Caco-2 (cell line): ENCODE measurements at regions not wholly inside any gene's neighbourhood (a gene's known extent, or its start where the extent isn't known, plus 50 kb on each side); places are given as distances from the start of the nearest gene placed in this dataset.

Experiments
- BruUV-seq: library from RNA; stranded (reverse); fragments of 400-500 nt; replicated peaks from 2 replicates; lab custom pipeline; 2021; lab: Mats Ljungman, UMichigan
- CTCF ChIA-PET: fragments of 300-600 bp; sonication (Branson Sonifier 250); formaldehyde crosslinking; loops from one replicate; lab custom pipeline; 2022; ENCODE audit warnings: antibody characterized with exemption; lab: Charles Lee
- POLR2A ChIA-PET: fragments of 300-600 bp; sonication (Branson Sonifier 250); formaldehyde crosslinking; loops from one replicate; lab custom pipeline; 2022; ENCODE audit warnings: antibody characterized with exemption; lab: Charles Lee
- DNase-seq, 2 experiments: peaks; one replicate each; pipeline versions ENCODE4 v3.0.0 to v3.0.0-alpha.2; 2020 to 2022
- H3K27me3 ChIP-seq: replicated peaks from 2 replicates; pipeline ENCODE4 v1.6.0; 2011; ENCODE audit warnings: low read length; ENCODE audit not compliant: control insufficient read depth, insufficient read depth
- H3K36me3 ChIP-seq: 2 replicates; pipeline ENCODE4 v1.5.1; 2011; ENCODE audit warnings: low read length; ENCODE audit not compliant: control insufficient read depth, insufficient read depth
- H3K4me1 ChIP-seq: fragments of 250-450 bp; sonication (Bioruptor Pico); 2 replicates; pipeline ENCODE4 v1.5.1; 2020; ENCODE audit warnings: mild to moderate bottlenecking
- H3K4me3 ChIP-seq: 2 replicates; pipeline ENCODE4 v1.5.1; 2011; ENCODE audit warnings: low read depth, mild to moderate bottlenecking, control low read depth, low read length
- H3K9me3 ChIP-seq: fragments of 250-450 bp; sonication (Bioruptor Pico); 2 replicates; pipeline ENCODE4 v1.5.1; 2020; ENCODE audit warnings: mild to moderate bottlenecking, moderate library complexity
- H3K27ac Mint-ChIP-seq: one replicate; pipeline ENCODE4 v1.8.0; 2022; ENCODE audit warnings: mixed read lengths; ENCODE audit not compliant: unreplicated experiment
- H3K27me3 Mint-ChIP-seq: one replicate; pipeline ENCODE4 v1.8.0; 2022; ENCODE audit warnings: mixed read lengths; ENCODE audit not compliant: insufficient read depth, unreplicated experiment
- H3K36me3 Mint-ChIP-seq: one replicate; pipeline ENCODE4 v1.8.0; 2022; ENCODE audit warnings: mild to moderate bottlenecking, mixed read lengths; ENCODE audit not compliant: insufficient read depth, unreplicated experiment
- H3K4me1 Mint-ChIP-seq: one replicate; pipeline ENCODE4 v1.8.0; 2022; ENCODE audit warnings: low read depth, mixed read lengths; ENCODE audit not compliant: unreplicated experiment
- H3K4me3 Mint-ChIP-seq: one replicate; pipeline ENCODE4 v1.8.0; 2022; ENCODE audit warnings: mild to moderate bottlenecking, moderate library complexity, mixed read lengths; ENCODE audit not compliant: unreplicated experiment
- H3K9me3 Mint-ChIP-seq: one replicate; pipeline ENCODE4 v1.8.0; 2022; ENCODE audit warnings: mixed read lengths; ENCODE audit not compliant: unreplicated experiment
- intact Hi-C: fragments of 100-400 bp; cut with micrococcal nuclease; formaldehyde crosslinking; loops from one replicate; pipeline ENCODE4 v1.10.0; 2022; ENCODE audit not compliant: unreplicated experiment
- TF ChIP-seq, protein P1 (sequence below), 2 experiments: fragments of 200-600 bp in 1 of 2; IDR thresholded peaks; 1 replicate in 1 of 2; 2 replicates in 1 of 2; pipeline versions ENCODE4 v1.5.1 to v1.8.0; 2011 to 2022; ENCODE audit warnings: antibody characterized with exemption in 1 of 2, control low read depth in 1 of 2, inconsistent platforms in 1 of 2, low read depth in 1 of 2, low read length in 1 of 2, mild to moderate bottlenecking in 1 of 2, moderate library complexity in 1 of 2; ENCODE audit not compliant: insufficient read depth in 1 of 2, severe bottlenecking in 1 of 2, unreplicated experiment in 1 of 2

DNA sequence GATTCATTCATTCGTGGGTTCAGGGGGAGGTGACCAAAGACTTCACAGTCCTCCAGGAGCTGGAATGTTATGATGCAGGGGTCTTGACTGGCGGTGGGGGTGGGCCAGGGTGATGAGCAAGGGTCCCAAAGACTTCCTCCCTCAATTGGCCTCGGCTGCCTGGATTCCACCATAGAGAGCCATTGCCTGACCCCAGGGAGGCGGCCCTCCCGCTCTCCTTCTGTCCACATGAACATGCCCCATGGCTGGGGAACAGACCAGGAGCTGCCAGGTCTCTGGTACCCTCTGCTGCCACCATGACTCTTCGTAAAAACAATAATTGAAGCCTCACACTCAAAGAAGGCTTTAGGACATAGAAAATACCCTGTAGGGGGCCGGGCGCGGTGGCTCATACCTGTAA is 102.5 kb upstream of the CASZ1 start:
- Mint-ChIP-seq H3K36me3 (peaks cover 6% of the 10 kb centered on the region), H3K9me3 (no peaks in the 10 kb centered on the region), H3K27ac (peak overlapping the region; percentile 60), H3K27me3 (no peaks in the 10 kb centered on the region), H3K4me1 (peaks cover 18% of the 10 kb centered on the region), H3K4me3 (peak overlapping the region; percentile 36)
- POLR2A ChIA-PET = no interaction called here
- no peaks in the 10 kb centered on the region for H3K36me3 ChIP-seq
- H3K9me3 ChIP-seq = no peaks in the 10 kb centered on the region
- H3K4me3 ChIP-seq = no peak overlapping the region
- intact Hi-C loops = no loop called here
- peaks cover 35% of the 10 kb centered on the region for H3K4me1 ChIP-seq
- no TSS peak for BruUV-seq
- H3K27me3 ChIP-seq = no peaks in the 10 kb centered on the region
- no peak for DNase-seq
- TF ChIP-seq, protein P1, sequence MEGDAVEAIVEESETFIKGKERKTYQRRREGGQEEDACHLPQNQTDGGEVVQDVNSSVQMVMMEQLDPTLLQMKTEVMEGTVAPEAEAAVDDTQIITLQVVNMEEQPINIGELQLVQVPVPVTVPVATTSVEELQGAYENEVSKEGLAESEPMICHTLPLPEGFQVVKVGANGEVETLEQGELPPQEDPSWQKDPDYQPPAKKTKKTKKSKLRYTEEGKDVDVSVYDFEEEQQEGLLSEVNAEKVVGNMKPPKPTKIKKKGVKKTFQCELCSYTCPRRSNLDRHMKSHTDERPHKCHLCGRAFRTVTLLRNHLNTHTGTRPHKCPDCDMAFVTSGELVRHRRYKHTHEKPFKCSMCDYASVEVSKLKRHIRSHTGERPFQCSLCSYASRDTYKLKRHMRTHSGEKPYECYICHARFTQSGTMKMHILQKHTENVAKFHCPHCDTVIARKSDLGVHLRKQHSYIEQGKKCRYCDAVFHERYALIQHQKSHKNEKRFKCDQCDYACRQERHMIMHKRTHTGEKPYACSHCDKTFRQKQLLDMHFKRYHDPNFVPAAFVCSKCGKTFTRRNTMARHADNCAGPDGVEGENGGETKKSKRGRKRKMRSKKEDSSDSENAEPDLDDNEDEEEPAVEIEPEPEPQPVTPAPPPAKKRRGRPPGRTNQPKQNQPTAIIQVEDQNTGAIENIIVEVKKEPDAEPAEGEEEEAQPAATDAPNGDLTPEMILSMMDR (IDR thresholded peaks at IDR 0.05; ENCODE audit: insufficient read depth in 1 of 2, low read depth in 1 of 2, low read length in 1 of 2, severe bottlenecking in 1 of 2, unreplicated experiment in 1 of 2) = no peak
- CTCF ChIA-PET = interaction anchor here (0.6 kb wide), 1 partner anchor 170 kb away, joined by 4 read pairs; no protein-coding TSS in a partner anchor

DNA sequence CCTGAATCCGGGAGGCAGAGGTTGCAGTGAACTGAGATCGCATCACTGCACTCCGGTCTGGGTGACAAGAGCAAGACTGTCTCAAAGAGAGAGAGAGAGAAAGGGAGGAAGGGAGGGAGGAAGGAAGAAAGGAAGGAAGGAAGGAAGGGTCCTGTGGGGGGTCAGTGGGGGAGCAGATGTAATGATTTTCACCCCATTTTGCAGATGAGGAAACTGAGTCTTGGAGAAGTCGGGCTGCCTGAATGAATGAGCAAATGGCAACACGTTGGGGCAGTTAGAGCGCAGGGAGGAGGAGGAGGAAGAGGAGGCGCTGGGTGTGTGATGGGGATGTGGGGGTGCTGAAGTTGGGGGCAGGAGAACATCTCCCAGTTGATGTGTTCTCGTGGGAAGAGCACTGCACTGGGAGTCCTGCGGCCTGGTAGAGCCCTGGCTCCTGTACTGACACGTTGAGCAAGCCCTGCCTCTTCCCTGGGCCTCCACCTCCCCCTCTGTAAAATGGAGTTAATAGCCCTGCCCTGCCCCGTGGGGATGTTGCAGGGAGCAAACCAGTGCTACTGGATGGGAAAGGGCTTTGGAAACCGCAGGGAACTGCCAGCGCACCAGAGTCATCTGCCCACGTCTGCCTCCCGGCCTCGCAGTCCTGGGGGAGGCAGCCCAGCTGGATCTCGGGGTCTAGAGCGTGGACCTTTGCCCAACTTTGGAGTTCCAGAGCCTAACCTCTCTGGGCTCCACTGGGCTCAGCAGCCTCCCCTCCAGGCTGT is 103.2 kb upstream of the CASZ1 start:
- TF ChIP-seq, protein P1 (IDR thresholded peaks at IDR 0.05; ENCODE audit: insufficient read depth in 1 of 2, low read depth in 1 of 2, low read length in 1 of 2, severe bottlenecking in 1 of 2, unreplicated experiment in 1 of 2) = no peak
- H3K36me3 Mint-ChIP-seq = peaks cover 6% of the 10 kb centered on the region

DNA sequence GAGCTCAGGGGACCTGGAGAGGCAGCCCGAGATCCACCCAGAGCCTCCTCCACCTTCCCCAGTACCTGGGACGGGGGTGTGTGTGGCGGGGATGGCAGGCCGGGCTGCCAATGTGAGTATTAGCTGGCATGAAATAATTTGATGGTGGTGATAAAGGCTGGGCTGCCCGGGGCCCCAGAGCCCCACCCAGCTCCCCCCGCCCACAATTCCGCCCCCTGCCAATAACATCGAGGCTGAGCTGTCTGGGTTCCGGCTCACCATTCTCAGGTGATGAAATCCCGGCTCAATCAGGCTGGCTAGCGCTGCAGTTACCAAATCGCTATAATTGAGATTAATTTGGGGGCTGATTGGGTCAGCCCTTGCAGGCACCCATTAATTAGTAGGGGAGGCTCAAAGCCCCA is 103.8 kb upstream of the CASZ1 start:
- no TSS peak for BruUV-seq
- Mint-ChIP-seq H3K4me1 (peaks cover 24% of the 10 kb centered on the region), H3K27ac (peak overlapping the region; percentile 98), H3K36me3 (peaks cover 6% of the 10 kb centered on the region), H3K27me3 (no peaks in the 10 kb centered on the region), H3K9me3 (no peaks in the 10 kb centered on the region), H3K4me3 (no peak overlapping the region)
- intact Hi-C loops = no loop called here
- TF ChIP-seq, protein P1 (IDR thresholded peaks at IDR 0.05; ENCODE audit: insufficient read depth in 1 of 2, low read depth in 1 of 2, low read length in 1 of 2, severe bottlenecking in 1 of 2, unreplicated experiment in 1 of 2) = no peak
- Histone ChIP-seq H3K27me3 (no peaks in the 10 kb centered on the region), H3K36me3 (no peaks in the 10 kb centered on the region), H3K9me3 (no peaks in the 10 kb centered on the region), H3K4me3 (no peak overlapping the region), H3K4me1 (peaks cover 38% of the 10 kb centered on the region)
- ChIA-PET POLR2A (interaction anchor here (0.5 to 1.4 kb wide), 3 partner anchors 12 to 112 kb away, joined by 3 to 4 read pairs (median 3); partner anchors contain the start of gene TARDBP), CTCF (interaction anchor here (0.6 kb wide), 1 partner anchor 284 kb away, joined by 3 read pairs; no protein-coding TSS in a partner anchor)
- peak in 1 of 2 experiments; percentile 37 for DNase-seq

More for the DNA sequence above, 103.2 kb upstream of the CASZ1 start:
- DNase-seq = no peak
- no TSS peak for BruUV-seq
- peaks cover 35% of the 10 kb centered on the region for H3K4me1 ChIP-seq
- H3K27me3 Mint-ChIP-seq = no peaks in the 10 kb centered on the region
- no peaks in the 10 kb centered on the region for H3K9me3 ChIP-seq
- H3K27me3 ChIP-seq = no peaks in the 10 kb centered on the region
- H3K36me3 ChIP-seq = no peaks in the 10 kb centered on the region
- peaks cover 18% of the 10 kb centered on the region for H3K4me1 Mint-ChIP-seq
- CTCF ChIA-PET = no interaction called here
- H3K4me3 ChIP-seq = no peak overlapping the region
- H3K9me3 Mint-ChIP-seq = no peaks in the 10 kb centered on the region
- H3K4me3 Mint-ChIP-seq = peak overlapping the region; percentile 36
- H3K27ac Mint-ChIP-seq = peak overlapping the region; percentile 60
- POLR2A ChIA-PET = no interaction called here
- intact Hi-C loops = no loop called here
